ENCODE measurements at regions not wholly inside any gene's neighbourhood (a gene's known extent, or its start where the extent isn't known, plus 50 kb on each side); places are given as distances from the start of the nearest gene placed in this dataset.

DNA sequence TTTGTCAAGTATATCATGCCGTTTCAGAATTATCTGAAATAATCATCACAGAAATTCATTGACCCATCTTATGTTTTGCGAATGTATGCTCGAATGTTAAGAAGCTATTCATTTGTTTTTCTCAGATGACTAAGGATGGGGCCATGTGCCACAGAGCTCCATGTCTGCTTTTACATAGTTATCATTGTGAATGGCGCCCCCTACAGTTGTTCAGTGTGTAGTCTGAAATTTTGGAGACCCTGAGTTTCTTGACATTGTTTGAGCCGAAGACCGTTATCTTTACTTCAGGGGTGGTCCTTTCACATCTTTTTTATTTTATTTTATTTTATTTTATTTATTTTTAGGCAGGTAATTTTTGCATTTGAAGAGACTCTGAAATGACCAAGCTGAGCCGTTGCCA lies 972.0 kb upstream of the RBFOX1 start:
- ChIA-PET CTCF (no interaction called here), POLR2A (no interaction called here)
- DNase-seq (ENCODE audit: extremely low spot score), result no peak
- TF ChIP-seq CTCF (IDR thresholded peaks at IDR 0.05; ENCODE audit: control extremely low read depth, extremely low read depth, low read depth, missing control alignments), result no peak

DNA sequence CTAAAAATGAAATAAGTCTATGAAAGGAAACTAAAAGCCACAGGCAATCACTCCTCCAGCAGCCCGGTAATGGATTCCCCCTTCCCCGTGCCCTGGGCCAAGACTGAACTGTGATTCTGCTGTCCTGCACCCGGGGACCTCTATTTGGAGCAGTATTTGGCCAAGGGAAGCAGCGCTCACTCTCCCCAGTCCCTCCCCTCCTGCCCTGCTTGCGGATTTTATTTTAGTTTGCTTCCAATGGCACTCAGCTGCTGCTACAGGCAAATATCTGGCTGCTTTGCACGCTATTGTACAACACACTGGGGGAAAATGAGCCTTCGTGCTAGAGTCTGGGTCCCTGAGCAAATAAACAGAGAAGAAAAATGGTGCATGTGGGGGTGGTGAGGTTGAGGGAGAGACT lies 975.7 kb upstream of the RBFOX1 start:
- no peak for DNase-seq (ENCODE audit: extremely low spot score)
- ChIA-PET CTCF (no interaction called here), POLR2A (no interaction called here)
- TF ChIP-seq CTCF (IDR thresholded peaks at IDR 0.05; ENCODE audit: control extremely low read depth, extremely low read depth, low read depth, missing control alignments), result no peak

- no peak for DNase-seq (ENCODE audit: extremely low spot score)
- POLR2A ChIA-PET, result no interaction called here
- TF ChIP-seq CTCF (IDR thresholded peaks at IDR 0.05; ENCODE audit: control extremely low read depth, extremely low read depth, low read depth, missing control alignments), result no peak
- CTCF ChIA-PET, result no interaction called here
These were observed 982.9 kb upstream of the RBFOX1 start for GRCh38 chr16:6349725-6350124.

DNA sequence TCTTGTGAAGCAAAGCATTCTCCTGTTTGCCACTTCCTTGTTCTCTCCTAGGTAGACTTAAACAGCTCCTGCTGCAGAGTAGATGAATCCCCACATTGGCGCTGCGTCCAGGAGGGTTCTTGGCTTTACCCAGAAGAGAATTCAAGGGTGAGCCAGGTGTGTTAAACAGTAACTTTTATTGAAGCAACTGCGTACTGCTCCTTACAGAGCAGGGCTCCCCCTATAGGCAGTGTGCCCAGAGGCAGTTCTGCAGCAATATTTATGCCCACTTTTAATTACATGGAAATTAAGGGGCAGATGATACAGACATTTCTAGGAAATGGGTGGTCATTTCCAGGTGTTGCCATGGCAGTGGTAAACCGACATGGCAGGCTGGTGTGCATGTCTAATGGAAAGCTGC lies 987.6 kb upstream of the RBFOX1 start:
- CTCF ChIA-PET, result no interaction called here
- no peak for TF ChIP-seq CTCF (IDR thresholded peaks at IDR 0.05; ENCODE audit: control extremely low read depth, extremely low read depth, low read depth, missing control alignments)
- DNase-seq (ENCODE audit: extremely low spot score), result no peak
- POLR2A ChIA-PET, result no interaction called here

DNA sequence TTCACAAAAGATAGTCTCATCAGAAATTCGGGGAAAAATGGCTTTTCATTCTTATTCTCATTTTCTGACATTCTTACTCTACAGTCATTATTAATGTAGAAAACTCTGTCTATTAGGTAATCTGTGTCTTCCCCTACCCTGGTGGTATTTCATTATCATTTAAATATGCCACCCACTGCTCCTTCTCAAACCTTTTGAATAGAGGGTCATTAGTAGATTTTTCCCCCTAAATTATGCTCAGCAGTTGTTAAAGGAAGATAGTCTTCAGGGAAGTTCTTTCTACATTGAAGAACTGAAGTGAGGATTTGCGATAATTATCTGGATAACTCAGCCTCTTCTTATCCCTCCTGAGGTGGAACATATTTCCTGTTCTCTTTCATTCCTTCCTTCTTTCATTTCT lies 989.5 kb upstream of the RBFOX1 start:
- CTCF ChIA-PET, result no interaction called here
- DNase-seq (ENCODE audit: extremely low spot score), result no peak
- POLR2A ChIA-PET, result no interaction called here
- TF ChIP-seq CTCF (IDR thresholded peaks at IDR 0.05; ENCODE audit: control extremely low read depth, extremely low read depth, low read depth, missing control alignments), result no peak

DNA sequence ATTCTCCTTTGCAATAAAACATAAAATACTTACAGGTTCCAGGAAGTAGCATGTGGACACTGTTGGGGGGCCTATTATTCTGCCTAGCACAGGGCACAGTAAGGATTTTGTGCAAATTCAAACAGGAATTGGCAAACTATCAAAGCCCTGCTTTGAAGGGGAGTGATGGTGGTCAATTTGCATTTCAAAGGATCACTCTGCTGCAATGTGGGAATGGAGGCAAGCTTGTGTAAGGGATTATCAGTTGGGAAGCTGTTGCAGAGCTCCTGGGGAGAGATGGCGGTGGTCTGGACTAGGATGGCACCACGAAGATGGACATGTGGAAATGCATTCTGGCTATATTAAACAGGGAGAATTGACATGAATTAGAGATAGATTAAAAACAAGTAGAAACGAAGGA lies 990.7 kb upstream of the RBFOX1 start:
- TF ChIP-seq CTCF (IDR thresholded peaks at IDR 0.05; ENCODE audit: control extremely low read depth, extremely low read depth, low read depth, missing control alignments), result no peak
- ChIA-PET CTCF (interaction anchor here (0.6 kb wide), 1 partner anchor 53 kb away, joined by 3 read pairs; no protein-coding TSS in a partner anchor), POLR2A (no interaction called here)
- DNase-seq (ENCODE audit: extremely low spot score), result no peak

- no peak for DNase-seq (ENCODE audit: extremely low spot score)
These were observed 997.6 kb upstream of the RBFOX1 start for GRCh38 chr16:6335072-6335471.

More at GRCh38 chr16:6335072-6335471, 997.6 kb upstream of the RBFOX1 start:
- ChIA-PET POLR2A (no interaction called here), CTCF (no interaction called here)
- TF ChIP-seq CTCF (IDR thresholded peaks at IDR 0.05; ENCODE audit: control extremely low read depth, extremely low read depth, low read depth, missing control alignments), result peak; percentile 9
